RWPE1 (cell line): ENCODE measurements at regions not wholly inside any gene's neighbourhood (a gene's known extent, or its start where the extent isn't known, plus 50 kb on each side); places are given as distances from the start of the nearest gene placed in this dataset.
"Not testable (repeated sequence)": the region's sequence is repeated elsewhere in the genome, so short reads cannot be mapped to it uniquely, and the experiment has no call there.

ENCODE experiments used
- CTCF ChIA-PET: fragments of 350-600 bp; sonication (Branson Sonifier 250); formaldehyde crosslinking; extraction: SDS; loops from one replicate; lab custom pipeline; 2021; lab: Yijun Ruan, JAX
- POLR2A ChIA-PET: fragments of 400-600 bp; formaldehyde crosslinking; extraction: SDS; loops from one replicate; lab custom pipeline; 2020; ENCODE audit warnings: antibody characterized with exemption; ENCODE audit not compliant: low non-redundant PET; lab: Yijun Ruan, JAX
- DNase-seq: peaks from one replicate; pipeline ENCODE4 v3.0.0; 2012; ENCODE audit warnings: low spot score
- H3K27ac ChIP-seq: fragments of 450-650 bp; 2 replicates; pipeline ENCODE4 v1.5.1; 2017

GRCh38 chr21:8757399-8758093 lies 1763.8 kb upstream of the TPTE start:
- POLR2A ChIA-PET, H3K27ac ChIP-seq, DNase-seq, CTCF ChIA-PET: not testable (repeated sequence)

- POLR2A ChIA-PET, CTCF ChIA-PET, H3K27ac ChIP-seq: not testable (repeated sequence)
- peak; percentile 0 for DNase-seq
These were observed 1762.4 kb upstream of the TPTE start for GRCh38 chr21:8758921-8759367.

GRCh38 chr21:8762241-8762640 lies 1759.1 kb upstream of the TPTE start:
- CTCF ChIA-PET: not testable (repeated sequence)

GRCh38 chr21:8764416-8764815 lies 1757.0 kb upstream of the TPTE start:
- POLR2A ChIA-PET, DNase-seq, H3K27ac ChIP-seq, CTCF ChIA-PET: not testable (repeated sequence)

More at GRCh38 chr21:8762241-8762640, 1759.1 kb upstream of the TPTE start:
- POLR2A ChIA-PET, DNase-seq, H3K27ac ChIP-seq: not testable (repeated sequence)

GRCh38 chr21:8766142-8766541 lies 1755.2 kb upstream of the TPTE start:
- DNase-seq, H3K27ac ChIP-seq, CTCF ChIA-PET, POLR2A ChIA-PET: not testable (repeated sequence)

GRCh38 chr21:8772910-8773514 lies 1748.4 kb upstream of the TPTE start:
- H3K27ac ChIP-seq, CTCF ChIA-PET, POLR2A ChIA-PET, DNase-seq: not testable (repeated sequence)

GRCh38 chr21:8775591-8776215 lies 1745.7 kb upstream of the TPTE start:
- CTCF ChIA-PET, DNase-seq, POLR2A ChIA-PET, H3K27ac ChIP-seq: not testable (repeated sequence)

- CTCF ChIA-PET, POLR2A ChIA-PET, DNase-seq, H3K27ac ChIP-seq: not testable (repeated sequence)
These were observed 1744.1 kb upstream of the TPTE start for GRCh38 chr21:8777260-8777659.

GRCh38 chr21:8778323-8779085 lies 1742.9 kb upstream of the TPTE start:
- CTCF ChIA-PET, POLR2A ChIA-PET, DNase-seq, H3K27ac ChIP-seq: not testable (repeated sequence)

- POLR2A ChIA-PET, DNase-seq, H3K27ac ChIP-seq, CTCF ChIA-PET: not testable (repeated sequence)
These were observed 1708.5 kb upstream of the TPTE start for GRCh38 chr21:8812840-8813239.

GRCh38 chr21:8834264-8834663 lies 1687.1 kb upstream of the TPTE start:
- DNase-seq, POLR2A ChIA-PET, H3K27ac ChIP-seq, CTCF ChIA-PET: not testable (repeated sequence)
